ENCODE measurements at regions not wholly inside any gene's neighbourhood (a gene's known extent, or its start where the extent isn't known, plus 50 kb on each side); places are given as distances from the start of the nearest gene placed in this dataset.
"Not testable (repeated sequence)": the region's sequence is repeated elsewhere in the genome, so short reads cannot be mapped to it uniquely, and the experiment has no call there.

DNA sequence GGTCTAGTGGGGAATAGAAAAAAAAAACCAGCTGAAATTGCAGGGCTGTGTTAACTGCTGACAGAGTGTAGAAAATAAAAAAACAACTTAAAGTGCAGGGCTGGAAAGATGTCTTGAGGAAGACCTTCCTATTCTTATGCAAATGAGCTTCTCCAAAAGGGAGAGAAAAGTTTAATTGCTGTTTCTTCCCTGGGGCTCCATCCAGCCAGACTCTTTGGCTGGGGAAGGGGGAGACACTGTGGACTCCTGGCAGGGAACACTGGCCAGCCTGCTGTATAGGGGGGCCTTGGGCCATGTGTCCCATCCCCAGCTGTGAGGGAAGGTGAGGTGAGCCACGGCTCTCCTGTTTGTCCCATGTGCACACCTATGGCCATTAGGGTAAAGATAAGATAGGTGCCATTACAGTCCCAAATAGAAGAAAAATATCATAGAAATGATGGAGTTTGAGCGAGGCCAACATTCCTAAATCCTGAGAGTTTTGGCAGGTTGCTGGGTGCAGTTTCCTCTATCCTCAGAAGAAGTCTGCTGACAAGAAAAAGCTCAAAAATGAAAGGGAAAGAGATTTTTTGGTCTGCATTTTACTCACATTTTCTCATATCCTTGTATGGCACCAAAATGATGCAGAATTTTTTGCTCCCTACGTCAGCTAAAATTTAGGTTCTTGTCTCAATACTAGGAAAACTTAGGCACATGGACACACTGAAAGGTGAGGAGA is 901.7 kb downstream of the PLOD2 start:
- H3K4me1 ChIP-seq: no peaks in the 10 kb centered on the region
- H3K27ac ChIP-seq: no peak overlapping the region
- no peaks in the 10 kb centered on the region for H3K27me3 ChIP-seq
- H3K36me3 ChIP-seq: no peaks in the 10 kb centered on the region
- no peak for DNase-seq
- no peaks in the 10 kb centered on the region for H3K9me3 ChIP-seq
- no peak overlapping the region for H3K4me3 ChIP-seq
- TF ChIP-seq, protein P1, sequence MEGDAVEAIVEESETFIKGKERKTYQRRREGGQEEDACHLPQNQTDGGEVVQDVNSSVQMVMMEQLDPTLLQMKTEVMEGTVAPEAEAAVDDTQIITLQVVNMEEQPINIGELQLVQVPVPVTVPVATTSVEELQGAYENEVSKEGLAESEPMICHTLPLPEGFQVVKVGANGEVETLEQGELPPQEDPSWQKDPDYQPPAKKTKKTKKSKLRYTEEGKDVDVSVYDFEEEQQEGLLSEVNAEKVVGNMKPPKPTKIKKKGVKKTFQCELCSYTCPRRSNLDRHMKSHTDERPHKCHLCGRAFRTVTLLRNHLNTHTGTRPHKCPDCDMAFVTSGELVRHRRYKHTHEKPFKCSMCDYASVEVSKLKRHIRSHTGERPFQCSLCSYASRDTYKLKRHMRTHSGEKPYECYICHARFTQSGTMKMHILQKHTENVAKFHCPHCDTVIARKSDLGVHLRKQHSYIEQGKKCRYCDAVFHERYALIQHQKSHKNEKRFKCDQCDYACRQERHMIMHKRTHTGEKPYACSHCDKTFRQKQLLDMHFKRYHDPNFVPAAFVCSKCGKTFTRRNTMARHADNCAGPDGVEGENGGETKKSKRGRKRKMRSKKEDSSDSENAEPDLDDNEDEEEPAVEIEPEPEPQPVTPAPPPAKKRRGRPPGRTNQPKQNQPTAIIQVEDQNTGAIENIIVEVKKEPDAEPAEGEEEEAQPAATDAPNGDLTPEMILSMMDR (IDR thresholded peaks at IDR 0.05): no peak
- H3K9ac ChIP-seq (ENCODE audit: low read depth in 2 of 2, low read length in 2 of 2): no peak overlapping the region
- intact Hi-C loops (cut with DNase I): no loop called here

DNA sequence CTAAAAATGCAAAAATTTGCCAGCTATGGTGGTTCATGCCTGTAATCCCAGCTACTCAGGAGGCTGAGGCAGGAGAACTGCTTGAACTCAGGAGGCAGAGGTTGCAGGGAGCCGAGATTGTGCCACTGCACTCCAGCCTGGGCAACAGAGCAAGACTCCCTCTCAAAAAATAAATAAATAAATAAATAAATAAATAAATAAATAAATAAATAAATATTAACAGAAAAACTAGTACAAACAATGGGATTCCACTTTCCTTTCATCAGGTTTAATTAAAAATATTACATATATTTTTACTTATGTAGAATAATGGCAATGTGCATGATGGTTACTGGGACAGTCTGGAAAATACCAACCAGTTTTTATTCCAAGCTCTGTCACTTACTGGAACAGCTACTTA is 897.5 kb downstream of the PLOD2 start:
- H3K9me3 ChIP-seq; H3K27me3 ChIP-seq; H3K4me3 ChIP-seq; intact Hi-C loops (cut with DNase I); H3K27ac ChIP-seq; DNase-seq; H3K4me1 ChIP-seq; H3K36me3 ChIP-seq; H3K9ac ChIP-seq (ENCODE audit: low read depth in 2 of 2, low read length in 2 of 2): not testable (repeated sequence)

DNA sequence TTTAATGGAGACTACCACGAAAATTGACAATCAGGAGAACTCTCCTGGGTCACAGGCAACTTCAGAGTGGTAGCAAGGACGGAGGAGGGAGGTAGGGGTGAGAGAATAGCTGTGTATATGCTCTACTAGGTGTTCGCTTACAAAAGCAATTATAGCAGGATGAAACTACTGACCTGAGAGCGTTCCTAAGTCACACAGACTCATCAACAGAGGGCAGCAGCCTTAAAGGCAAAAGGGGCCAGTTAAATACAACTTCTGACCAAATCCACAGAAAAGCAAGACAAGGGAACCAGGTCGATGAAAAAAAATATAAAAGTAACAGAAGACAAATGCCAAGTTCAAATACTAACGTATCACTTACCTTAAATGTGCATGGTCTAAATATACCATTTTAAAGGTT is 894.6 kb downstream of the PLOD2 start:
- no peaks in the 10 kb centered on the region for H3K27me3 ChIP-seq
- no peaks in the 10 kb centered on the region for H3K36me3 ChIP-seq
- no peak overlapping the region for H3K9ac ChIP-seq (ENCODE audit: low read depth in 2 of 2, low read length in 2 of 2)
- no peaks in the 10 kb centered on the region for H3K4me1 ChIP-seq
- TF ChIP-seq, protein P1 (IDR thresholded peaks at IDR 0.05): no peak
- no peaks in the 10 kb centered on the region for H3K9me3 ChIP-seq
- no peak overlapping the region for H3K27ac ChIP-seq
- no peak for DNase-seq
- H3K4me3 ChIP-seq: no peak overlapping the region
- intact Hi-C loops (cut with DNase I): no loop called here

DNA sequence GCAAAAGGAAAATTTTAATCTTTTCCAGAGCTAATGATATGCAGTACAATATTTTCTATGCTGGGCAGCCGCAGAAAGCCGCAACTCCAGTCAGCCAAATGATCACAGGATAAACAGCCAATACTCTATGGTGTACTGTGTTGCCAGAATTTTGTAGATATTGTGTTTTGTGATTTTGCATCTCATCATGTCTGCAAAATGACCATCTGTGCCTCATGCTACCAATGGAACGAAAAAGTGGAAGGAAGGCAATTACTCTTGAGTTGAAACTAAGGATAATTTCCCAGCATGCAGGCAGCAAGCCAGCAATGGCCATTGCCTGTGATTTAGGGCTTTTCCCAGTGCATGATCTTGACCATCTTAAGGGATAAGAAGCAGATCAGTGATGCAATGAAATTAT is 891.9 kb downstream of the PLOD2 start:
- no peaks in the 10 kb centered on the region for H3K36me3 ChIP-seq
- no peak overlapping the region for H3K27ac ChIP-seq
- DNase-seq: no peak
- no peaks in the 10 kb centered on the region for H3K4me1 ChIP-seq
- TF ChIP-seq, protein P1 (IDR thresholded peaks at IDR 0.05): no peak
- H3K27me3 ChIP-seq: no peaks in the 10 kb centered on the region
- no peaks in the 10 kb centered on the region for H3K9me3 ChIP-seq
- no peak overlapping the region for H3K9ac ChIP-seq (ENCODE audit: low read depth in 2 of 2, low read length in 2 of 2)
- H3K4me3 ChIP-seq: no peak overlapping the region
- intact Hi-C loops (cut with DNase I): no loop called here

DNA sequence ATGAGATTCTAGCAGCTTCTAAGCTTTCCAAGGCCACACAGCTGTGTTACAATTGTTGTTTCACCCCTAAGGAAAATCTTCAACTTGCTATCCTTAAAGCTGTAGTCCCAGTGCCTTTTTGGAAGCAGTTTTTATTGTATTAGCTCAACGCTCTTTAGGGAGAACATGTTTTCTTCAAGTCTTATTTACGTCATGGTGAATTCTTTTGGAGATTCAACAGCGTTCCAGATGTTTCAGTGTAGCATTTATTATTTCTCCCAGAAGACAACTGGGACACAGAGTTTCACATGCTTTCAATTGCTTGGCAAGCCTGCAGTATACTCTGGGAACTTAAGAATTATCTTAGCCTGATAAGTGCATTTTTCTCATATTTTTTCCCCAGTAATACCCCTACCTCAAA is 888.3 kb downstream of the PLOD2 start:
- Histone ChIP-seq H3K4me1 (no peaks in the 10 kb centered on the region), H3K36me3 (no peaks in the 10 kb centered on the region), H3K27me3 (no peaks in the 10 kb centered on the region), H3K9me3 (no peaks in the 10 kb centered on the region), H3K9ac (ENCODE audit: low read depth in 2 of 2, low read length in 2 of 2) (no peak overlapping the region), H3K27ac (no peak overlapping the region), H3K4me3 (no peak overlapping the region)
- no peak for DNase-seq
- TF ChIP-seq, protein P1 (IDR thresholded peaks at IDR 0.05): no peak
- intact Hi-C loops (cut with DNase I): no loop called here

DNA sequence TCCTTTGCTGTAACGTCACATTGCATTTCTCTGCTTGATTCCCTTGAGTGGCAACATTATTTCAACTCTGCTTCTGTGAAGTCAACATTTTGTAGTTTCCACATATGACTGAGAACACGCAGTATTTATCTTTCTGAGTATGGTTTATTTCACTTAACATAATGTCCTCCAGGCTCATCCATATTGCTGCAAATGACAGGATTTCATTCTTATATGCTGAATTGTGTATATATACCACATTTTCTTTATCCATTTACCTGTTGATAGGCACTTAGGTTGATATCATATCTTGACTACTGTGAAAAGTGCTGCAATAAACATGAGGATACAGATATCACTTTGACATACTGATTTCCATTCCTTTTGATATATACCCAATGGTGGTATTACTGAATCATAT is 878.5 kb downstream of the PLOD2 start:
- H3K9ac ChIP-seq (ENCODE audit: low read depth in 2 of 2, low read length in 2 of 2): no peak overlapping the region
- no peaks in the 10 kb centered on the region for H3K27me3 ChIP-seq
- H3K27ac ChIP-seq: no peak overlapping the region
- no peaks in the 10 kb centered on the region for H3K36me3 ChIP-seq
- intact Hi-C loops (cut with DNase I): no loop called here
- H3K4me1 ChIP-seq: no peaks in the 10 kb centered on the region
- TF ChIP-seq, protein P1 (IDR thresholded peaks at IDR 0.05): no peak
- no peak overlapping the region for H3K4me3 ChIP-seq
- DNase-seq: no peak
- H3K9me3 ChIP-seq: no peaks in the 10 kb centered on the region

Data from colonic mucosa (tissue), 4 donors.